OCI-LY1 (cell line): ENCODE measurements at regions not wholly inside any gene's neighbourhood (a gene's known extent, or its start where the extent isn't known, plus 50 kb on each side); places are given as distances from the start of the nearest gene placed in this dataset.

Experiments
- H2AFZ ChIP-seq: fragments of 200-600 bp; sonication (generic), shearing (Covaris generic); 2 replicates; pipeline ENCODE4 v1.6.0; 2014; ENCODE audit warnings: antibody characterized with exemption, mild to moderate bottlenecking, low read length
- H3F3A ChIP-seq: fragments of 200-600 bp; sonication (generic), shearing (Covaris generic); 2 replicates; pipeline ENCODE4 v1.6.0; 2014; ENCODE audit warnings: mild to moderate bottlenecking, antibody characterized with exemption, low read length, moderate library complexity; ENCODE audit not compliant: insufficient read depth
- H3K27ac ChIP-seq: fragments of 200-600 bp; sonication (generic); 2 replicates; pipeline ENCODE4 v1.5.1; 2014; ENCODE audit warnings: low read length, mixed run types, mild to moderate bottlenecking, low read depth; ENCODE audit not compliant: poor library complexity, severe bottlenecking
- H3K27me3 ChIP-seq: fragments of 200-600 bp; sonication (generic); 2 replicates; pipeline ENCODE4 v1.6.0; 2014; ENCODE audit warnings: antibody characterized with exemption, mild to moderate bottlenecking, low read length, moderate library complexity; ENCODE audit not compliant: insufficient read depth
- H3K36me3 ChIP-seq: fragments of 200-600 bp; sonication (generic); 2 replicates; pipeline ENCODE4 v1.6.1; 2014; ENCODE audit warnings: mild to moderate bottlenecking, antibody characterized with exemption, low read length, moderate library complexity, mixed read lengths; ENCODE audit not compliant: insufficient read depth
- H3K4me1 ChIP-seq: fragments of 200-600 bp; sonication (generic); 2 replicates; pipeline ENCODE4 v1.5.1; 2014; ENCODE audit warnings: mild to moderate bottlenecking, low read length, moderate library complexity; ENCODE audit not compliant: insufficient read depth, severe bottlenecking
- H3K4me2 ChIP-seq: fragments of 200-600 bp; sonication (generic), shearing (Covaris generic); 2 replicates; pipeline ENCODE4 v1.6.1; 2014; ENCODE audit warnings: low read length
- H3K4me3 ChIP-seq: fragments of 200-600 bp; sonication (generic); 2 replicates; pipeline ENCODE4 v1.5.1; 2014; ENCODE audit warnings: low read length, low read depth, mild to moderate bottlenecking, mixed read lengths; ENCODE audit not compliant: poor library complexity, severe bottlenecking
- H3K79me2 ChIP-seq: fragments of 200-600 bp; shearing (Covaris generic); 2 replicates; pipeline ENCODE4 v1.6.1; 2016; ENCODE audit warnings: mixed run types, low read length, mixed read lengths; ENCODE audit not compliant: insufficient read depth
- H3K9ac ChIP-seq: fragments of 200-600 bp; sonication (generic), shearing (Covaris generic); 2 replicates; pipeline ENCODE4 v1.6.1; 2014; ENCODE audit warnings: mild to moderate bottlenecking, low read length, mixed read lengths
- H3K9me2 ChIP-seq: fragments of 200-600 bp; sonication (generic), shearing (Covaris generic); 2 replicates; pipeline ENCODE4 v1.6.1; 2014; ENCODE audit warnings: low read depth, mild to moderate bottlenecking, low read length, mixed read lengths
- H3K9me3 ChIP-seq: fragments of 200-600 bp; shearing (Covaris generic); 2 replicates; pipeline ENCODE4 v1.6.1; 2014; ENCODE audit warnings: low read length, mixed read lengths
- H4K20me1 ChIP-seq: fragments of 200-600 bp; sonication (generic), shearing (Covaris generic); 2 replicates; pipeline ENCODE4 v1.6.0; 2016; ENCODE audit warnings: mild to moderate bottlenecking, low read length; ENCODE audit not compliant: insufficient read depth
- CTCF ChIP-seq: fragments of 200-600 bp; sonication (generic), shearing (Covaris generic); IDR thresholded peaks from 2 replicates; pipeline ENCODE4 v1.5.1; 2017; ENCODE audit warnings: mild to moderate bottlenecking, antibody characterized with exemption, low read length, moderate library complexity, mixed read lengths
- EZH2 ChIP-seq: fragments of 200-600 bp; sonication (generic), shearing (Covaris generic); IDR thresholded peaks from 2 replicates; pipeline ENCODE4 v1.8.0; 2017; ENCODE audit warnings: borderline replicate concordance, mixed run types, mild to moderate bottlenecking, antibody characterized with exemption, low read length, moderate library complexity, mixed read lengths

GRCh38 chr6:14380086-14380820 is 262.7 kb downstream of the CD83 start:
- Histone ChIP-seq H3K79me2 (no peaks in the 10 kb centered on the region), H3K9me3 (no peaks in the 10 kb centered on the region), H3K9ac (no peak overlapping the region), H3F3A (no peaks in the 10 kb centered on the region), H3K27ac (no peak overlapping the region), H3K27me3 (no peaks in the 10 kb centered on the region), H3K4me1 (no peaks in the 10 kb centered on the region), H3K4me2 (no peak overlapping the region), H4K20me1 (no peaks in the 10 kb centered on the region), H3K4me3 (no peak overlapping the region), H3K9me2 (no peaks in the 10 kb centered on the region), H3K36me3 (no peaks in the 10 kb centered on the region), H2AFZ (no peak overlapping the region)
- TF ChIP-seq CTCF = no peak
- no peak for TF ChIP-seq EZH2

- H4K20me1 ChIP-seq = no peaks in the 10 kb centered on the region
- no peaks in the 10 kb centered on the region for H3K79me2 ChIP-seq
- H3K9me2 ChIP-seq = no peaks in the 10 kb centered on the region
- H3K4me1 ChIP-seq = no peaks in the 10 kb centered on the region
- no peak overlapping the region for H3K4me2 ChIP-seq
- TF ChIP-seq EZH2 (no peak), CTCF (no peak)
- H3K4me3 ChIP-seq = no peak overlapping the region
- no peaks in the 10 kb centered on the region for H3F3A ChIP-seq
- H3K36me3 ChIP-seq = no peaks in the 10 kb centered on the region
- no peaks in the 10 kb centered on the region for H3K9me3 ChIP-seq
- no peak overlapping the region for H2AFZ ChIP-seq
- no peak overlapping the region for H3K27ac ChIP-seq
- H3K27me3 ChIP-seq = no peaks in the 10 kb centered on the region
- H3K9ac ChIP-seq = no peak overlapping the region
Observed at GRCh38 chr6:14380901-14381828, 263.6 kb downstream of the CD83 start.

DNA sequence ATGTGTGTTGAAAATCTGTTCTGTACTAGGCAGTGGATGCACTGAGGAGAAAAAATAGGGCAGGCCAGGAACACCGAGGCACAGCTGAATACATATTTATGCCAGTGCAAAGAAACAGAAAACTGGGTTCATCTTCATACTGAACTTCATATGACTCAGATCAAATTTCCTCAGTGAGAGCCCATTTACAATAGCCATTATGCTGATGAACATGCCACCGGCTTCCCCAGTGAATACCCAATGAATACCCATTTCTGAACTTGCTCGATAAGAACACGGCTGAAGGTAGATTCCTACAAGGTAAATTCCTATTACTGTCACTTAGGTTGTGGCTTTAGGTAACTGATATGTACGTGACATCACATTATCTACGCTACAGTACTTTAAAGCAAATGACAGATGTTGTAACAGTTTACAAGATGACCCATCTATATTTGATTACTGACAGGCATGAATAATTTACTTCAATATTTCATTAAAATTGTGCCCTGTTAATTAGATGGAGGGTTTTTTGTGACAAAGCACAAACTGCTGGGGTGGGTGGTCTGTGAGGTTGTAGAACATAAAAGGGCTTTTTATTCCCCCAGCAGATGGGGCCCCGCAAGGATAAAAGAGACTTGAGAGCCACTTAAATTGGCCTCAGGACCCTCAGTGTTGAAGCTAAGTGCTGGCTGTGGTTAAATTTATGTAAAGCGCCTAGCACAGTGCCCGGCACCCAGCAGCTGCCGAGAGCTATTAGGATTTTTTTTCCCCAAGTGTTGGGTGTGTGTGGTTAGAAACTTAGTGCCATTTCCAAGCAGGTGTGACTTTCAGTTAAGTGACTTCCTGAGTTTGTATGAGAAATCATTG is 264.5 kb downstream of the CD83 start:
- Histone ChIP-seq H3K9me3 (no peaks in the 10 kb centered on the region), H3K79me2 (no peaks in the 10 kb centered on the region), H3K4me2 (no peak overlapping the region), H3K36me3 (no peaks in the 10 kb centered on the region), H3K9ac (no peak overlapping the region), H3F3A (no peaks in the 10 kb centered on the region), H3K4me3 (no peak overlapping the region), H4K20me1 (no peaks in the 10 kb centered on the region), H3K27me3 (no peaks in the 10 kb centered on the region), H3K27ac (no peak overlapping the region), H3K9me2 (no peaks in the 10 kb centered on the region), H2AFZ (no peak overlapping the region), H3K4me1 (no peaks in the 10 kb centered on the region)
- TF ChIP-seq EZH2 = no peak
- no peak for TF ChIP-seq CTCF
